Stimulated activated CD4-positive, alpha-beta T cell treated with anti-CD3 and anti-CD28 coated beads, Interleukin-1b, Interleukin-23, amount 100 ng/mL, for 4 hours (primary cell): ENCODE measurements at regions not wholly inside any gene's neighbourhood (a gene's known extent, or its start where the extent isn't known, plus 50 kb on each side); places are given as distances from the start of the nearest gene placed in this dataset.

Experiments
- DNase-seq, 2 donors: peaks; one replicate each; pipeline ENCODE4 v3.0.0-alpha.2; 2020; ENCODE audit warnings: low read depth in 2 of 2

- DNase-seq, result no peak
Measured at GRCh38 chr4:130632731-130633604, 1537.0 kb downstream of the C4orf33 start.

GRCh38 chr4:130636486-130636885, 1540.5 kb downstream of the C4orf33 start:
- no peak for DNase-seq

GRCh38 chr4:130640592-130640991, 1544.6 kb downstream of the C4orf33 start:
- DNase-seq, result no peak

- no peak for DNase-seq
Measured at GRCh38 chr4:130646886-130647285, 1550.9 kb downstream of the C4orf33 start.

DNA sequence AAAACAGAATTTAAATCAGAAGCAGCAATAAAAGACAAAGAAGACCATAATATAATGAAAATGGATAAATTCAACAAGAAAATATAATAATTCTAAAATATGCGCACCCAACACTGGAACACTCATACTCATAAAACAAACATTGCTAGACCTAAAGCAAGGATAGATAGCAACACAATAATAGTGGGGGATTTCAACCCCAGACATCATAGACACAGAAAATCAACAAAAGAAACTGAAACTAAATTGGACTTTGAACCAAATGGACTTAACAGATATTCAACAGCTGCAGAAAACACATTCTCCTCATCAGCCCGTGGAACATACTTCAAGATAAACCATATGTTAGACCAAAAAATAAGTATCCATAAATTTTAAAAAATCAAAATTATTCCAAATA, 1552.6 kb downstream of the C4orf33 start:
- no peak for DNase-seq

DNA sequence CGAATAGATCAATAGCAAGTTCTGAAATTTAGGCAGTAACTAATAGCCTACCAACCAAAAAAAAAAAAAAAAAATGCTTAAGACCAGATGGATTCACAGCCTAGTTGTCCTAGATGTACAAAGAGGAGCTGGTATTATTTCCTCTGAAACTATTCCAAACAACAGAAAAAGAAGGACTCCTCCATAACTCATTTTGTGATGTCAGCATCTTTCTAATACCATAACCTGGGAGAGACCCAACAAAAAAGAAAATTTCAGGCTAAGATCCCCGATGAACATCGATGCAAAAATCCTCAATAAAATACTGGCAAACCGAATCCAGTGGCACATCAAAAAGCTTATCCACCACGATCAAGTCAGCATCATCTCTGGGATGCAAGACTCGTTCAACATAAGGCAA, 1557.9 kb downstream of the C4orf33 start:
- DNase-seq, result no peak

GRCh38 chr4:130659320-130659719, 1563.4 kb downstream of the C4orf33 start:
- no peak for DNase-seq

GRCh38 chr4:130668859-130669258, 1572.9 kb downstream of the C4orf33 start:
- DNase-seq, result no peak

DNA sequence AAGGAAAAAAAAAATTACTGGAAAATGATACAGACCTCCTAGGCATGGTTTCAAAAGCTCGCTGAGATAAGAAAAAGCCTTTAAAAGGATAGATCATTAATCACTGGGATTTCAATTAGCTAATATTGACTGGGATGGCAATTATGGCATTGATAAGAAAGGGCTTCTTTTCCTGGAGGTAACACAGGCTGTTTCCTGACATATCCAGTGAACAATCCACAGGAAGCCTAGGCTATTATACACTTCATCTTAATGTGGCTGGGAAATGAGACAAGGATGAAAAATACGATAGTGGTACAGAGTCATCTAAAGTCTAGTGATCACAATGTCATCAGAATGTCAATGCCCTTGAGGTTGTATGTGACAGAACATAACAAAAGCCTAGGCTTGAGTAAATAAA, 1579.3 kb downstream of the C4orf33 start:
- DNase-seq, result no peak

- DNase-seq, result no peak
Measured at GRCh38 chr4:130689181-130689580, 1593.2 kb downstream of the C4orf33 start.

GRCh38 chr4:130698251-130698650, 1602.3 kb downstream of the C4orf33 start:
- DNase-seq, result no peak

DNA sequence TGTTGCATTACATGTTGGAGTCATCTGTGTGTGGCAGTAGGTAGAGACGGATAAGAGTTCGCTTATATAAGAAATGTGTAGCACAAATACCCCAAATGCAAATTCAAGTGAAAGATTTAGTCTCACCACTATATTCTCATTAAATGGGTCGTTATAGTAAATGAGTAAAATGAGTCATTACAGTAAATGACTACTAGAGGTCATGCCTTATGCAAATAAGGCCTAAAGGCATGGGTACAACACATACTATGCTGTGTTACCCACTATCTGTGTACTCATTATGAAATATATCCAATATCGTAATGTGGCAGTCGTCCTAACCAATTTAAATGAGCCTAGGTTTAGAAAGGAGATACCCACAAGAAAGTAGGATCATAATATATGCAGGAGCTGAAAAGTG, 1603.1 kb downstream of the C4orf33 start:
- no peak for DNase-seq

DNA sequence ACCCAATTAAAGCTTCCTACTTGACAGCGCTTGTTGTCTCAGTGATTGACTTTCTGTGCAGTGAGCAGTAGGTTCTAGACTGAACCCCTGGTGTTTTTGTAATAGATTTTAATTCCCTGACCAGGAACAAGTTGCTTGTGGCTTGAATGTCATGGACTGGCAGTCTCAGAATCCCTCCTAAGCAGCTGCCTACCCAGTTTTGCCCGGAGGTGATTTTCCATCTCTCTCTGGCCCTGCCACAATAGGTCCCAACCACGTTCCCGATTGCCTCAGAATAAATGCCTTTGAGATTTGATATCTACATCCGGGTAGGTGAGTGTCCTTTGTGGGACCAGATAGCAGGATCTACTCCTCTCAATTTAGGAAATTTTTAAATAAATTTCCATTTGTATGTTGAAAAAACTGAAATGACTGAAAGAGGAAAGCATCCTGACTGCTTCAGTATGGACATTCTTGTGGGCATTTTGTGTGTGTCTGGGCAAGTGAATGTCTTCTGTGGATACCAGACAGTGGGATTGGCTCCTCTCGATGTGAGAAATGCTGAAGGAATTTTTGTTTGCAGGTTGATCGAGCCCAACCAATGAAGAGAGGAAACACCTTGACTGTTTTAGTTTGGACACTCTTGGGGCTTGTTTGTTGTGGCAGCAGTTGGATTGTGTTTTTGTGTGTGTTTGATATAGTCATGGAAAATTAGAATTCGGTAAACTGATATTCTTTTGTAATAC, 1607.4 kb downstream of the C4orf33 start:
- DNase-seq, result no peak

GRCh38 chr4:130705023-130705422, 1609.1 kb downstream of the C4orf33 start:
- DNase-seq, result no peak

- no peak for DNase-seq
Measured at GRCh38 chr4:130712038-130712437, 1616.1 kb downstream of the C4orf33 start.

DNA sequence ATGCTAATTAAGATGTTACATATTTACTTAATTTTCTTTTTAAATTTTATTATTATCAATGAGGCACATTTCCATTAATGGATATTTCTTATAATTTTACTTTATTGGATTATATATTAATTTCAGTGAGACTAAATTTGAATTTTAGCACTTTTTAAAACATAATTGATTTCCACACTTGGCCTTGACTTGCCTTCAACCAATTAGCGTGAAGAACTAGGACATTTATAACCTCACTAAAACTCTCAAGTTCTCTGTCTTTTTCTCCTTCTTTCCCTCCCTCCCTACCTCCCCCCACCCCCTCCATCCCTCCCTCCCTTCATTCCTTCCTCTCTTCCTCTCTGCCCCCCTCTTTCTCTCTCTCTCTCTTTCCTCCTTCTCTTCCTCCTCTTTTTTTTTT, 1618.1 kb downstream of the C4orf33 start:
- DNase-seq, result no peak

GRCh38 chr4:130722361-130722760, 1626.4 kb downstream of the C4orf33 start:
- no peak for DNase-seq

GRCh38 chr4:130736436-130737185, 1640.7 kb downstream of the C4orf33 start:
- DNase-seq, result no peak

DNA sequence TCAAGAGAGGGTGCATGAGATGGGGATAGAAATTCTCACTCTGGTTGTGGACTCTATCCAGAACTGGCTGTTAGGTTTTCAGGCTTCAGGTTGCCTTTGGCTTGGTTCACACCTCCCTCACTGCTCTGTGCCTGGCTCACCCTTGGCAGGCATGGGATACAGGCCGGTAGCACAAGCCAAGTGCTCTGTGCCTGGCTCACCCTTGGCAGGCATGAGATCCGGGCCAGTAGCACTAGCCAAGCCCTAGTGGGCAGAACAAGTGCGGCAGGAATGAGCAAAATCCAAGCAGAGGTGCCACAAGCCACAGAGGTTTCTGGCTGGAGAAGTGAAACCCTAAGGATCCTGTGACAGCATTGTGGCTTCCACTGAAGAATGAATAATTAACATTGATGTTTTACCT, 1642.3 kb downstream of the C4orf33 start:
- no peak for DNase-seq

DNA sequence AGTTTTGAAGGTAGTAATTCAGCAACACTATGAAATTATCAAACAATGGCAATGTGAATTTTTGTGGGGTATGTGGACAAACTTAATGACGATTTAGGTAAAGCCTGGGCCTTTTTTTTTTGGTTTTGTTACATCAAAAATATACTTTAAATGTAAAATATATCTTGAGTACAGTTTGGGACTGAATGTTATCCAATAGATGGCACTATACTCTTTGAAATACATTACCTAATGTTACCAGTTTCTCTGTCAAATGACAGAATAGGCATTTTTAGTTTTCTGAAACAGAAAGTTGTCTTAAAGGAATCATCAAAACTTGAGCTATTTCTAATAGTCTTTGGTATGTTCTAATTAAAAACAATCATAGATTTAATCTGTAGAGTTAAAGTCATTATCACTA, 1651.9 kb downstream of the C4orf33 start:
- no peak for DNase-seq

- no peak for DNase-seq
Measured at GRCh38 chr4:130753926-130754325, 1658.0 kb downstream of the C4orf33 start.

GRCh38 chr4:130760246-130760645, 1664.3 kb downstream of the C4orf33 start:
- no peak for DNase-seq
